ENCODE measurements at regions not wholly inside any gene's neighbourhood (a gene's known extent, or its start where the extent isn't known, plus 50 kb on each side); places are given as distances from the start of the nearest gene placed in this dataset.

DNA sequence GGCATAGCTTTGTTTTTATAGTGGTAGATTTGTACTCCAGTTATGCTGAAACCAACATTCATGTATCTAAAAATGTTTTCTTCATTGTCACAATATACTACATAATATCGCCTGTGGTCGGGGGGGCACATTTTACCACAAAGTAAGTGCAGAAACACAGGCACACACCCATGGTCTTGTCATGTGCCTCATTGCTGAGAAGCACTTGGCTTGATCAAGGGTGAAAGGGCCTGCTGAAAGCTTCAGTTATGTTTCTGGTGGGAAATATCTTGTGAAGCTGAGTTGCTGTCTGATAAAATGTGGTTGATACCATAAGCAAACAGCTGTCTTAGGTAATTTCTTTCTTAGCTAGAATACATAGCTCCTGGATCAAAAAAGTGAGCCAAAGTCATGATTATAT is 393.1 kb downstream of the MAN2A1 start:
- no peak for TF ChIP-seq EZH2 (IDR thresholded peaks at IDR 0.05; ENCODE audit: borderline replicate concordance, low read length)
- TF ChIP-seq CTCF (IDR thresholded peaks at IDR 0.05; ENCODE audit: low read length), result no peak
- no peaks in the 10 kb centered on the region for H3K27me3 ChIP-seq (ENCODE audit: insufficient read depth, low read length)
- no peak overlapping the region for H3K4me2 ChIP-seq (ENCODE audit: low read length)
- no peaks in the 10 kb centered on the region for H3F3A ChIP-seq (ENCODE audit: insufficient read depth, low read length)
- H2AFZ ChIP-seq (ENCODE audit: low read length), result no peak overlapping the region
- H3K27ac ChIP-seq (ENCODE audit: low read depth, low read length, poor library complexity, severe bottlenecking), result no peak overlapping the region
- no peak overlapping the region for H3K9ac ChIP-seq (ENCODE audit: low read length)
- no peaks in the 10 kb centered on the region for H3K36me3 ChIP-seq (ENCODE audit: insufficient read depth, low read length)
- H3K4me1 ChIP-seq (ENCODE audit: insufficient read depth, low read length, severe bottlenecking), result peaks cover 17% of the 10 kb centered on the region
- H4K20me1 ChIP-seq (ENCODE audit: insufficient read depth, low read length), result no peaks in the 10 kb centered on the region
- H3K4me3 ChIP-seq (ENCODE audit: low read depth, low read length, poor library complexity, severe bottlenecking), result no peak overlapping the region
- H3K9me3 ChIP-seq (ENCODE audit: low read length), result no peaks in the 10 kb centered on the region
- H3K9me2 ChIP-seq (ENCODE audit: low read depth, low read length), result no peaks in the 10 kb centered on the region
- H3K79me2 ChIP-seq (ENCODE audit: insufficient read depth, low read length), result no peaks in the 10 kb centered on the region

DNA sequence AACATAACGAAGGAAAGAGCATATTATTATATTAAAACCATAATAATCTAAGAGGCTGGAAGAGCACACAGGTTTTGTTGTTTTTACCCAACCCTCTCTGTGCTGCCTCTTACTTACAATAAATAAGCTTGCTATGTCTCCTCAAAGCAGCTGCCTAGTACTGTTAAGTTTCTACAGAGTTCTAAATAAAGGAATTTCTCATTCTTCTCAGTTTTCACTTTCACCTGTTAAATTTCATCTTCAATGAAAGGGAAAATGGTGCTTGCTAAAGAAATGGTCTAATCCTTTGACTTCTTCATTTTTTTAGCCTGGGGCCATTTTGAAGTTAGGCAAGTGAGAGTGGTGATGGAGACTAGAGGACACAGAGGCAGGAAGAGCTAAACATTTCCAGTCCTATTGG is 396.1 kb downstream of the MAN2A1 start:
- H2AFZ ChIP-seq (ENCODE audit: low read length), result no peak overlapping the region
- no peak overlapping the region for H3K4me3 ChIP-seq (ENCODE audit: low read depth, low read length, poor library complexity, severe bottlenecking)
- no peaks in the 10 kb centered on the region for H3K36me3 ChIP-seq (ENCODE audit: insufficient read depth, low read length)
- H3K79me2 ChIP-seq (ENCODE audit: insufficient read depth, low read length), result no peaks in the 10 kb centered on the region
- H3K4me2 ChIP-seq (ENCODE audit: low read length), result no peak overlapping the region
- no peak overlapping the region for H3K9ac ChIP-seq (ENCODE audit: low read length)
- no peaks in the 10 kb centered on the region for H3K9me2 ChIP-seq (ENCODE audit: low read depth, low read length)
- no peaks in the 10 kb centered on the region for H3K27me3 ChIP-seq (ENCODE audit: insufficient read depth, low read length)
- H3K4me1 ChIP-seq (ENCODE audit: insufficient read depth, low read length, severe bottlenecking), result peaks cover 32% of the 10 kb centered on the region
- H4K20me1 ChIP-seq (ENCODE audit: insufficient read depth, low read length), result no peaks in the 10 kb centered on the region
- H3K27ac ChIP-seq (ENCODE audit: low read depth, low read length, poor library complexity, severe bottlenecking), result no peak overlapping the region
- TF ChIP-seq CTCF (IDR thresholded peaks at IDR 0.05; ENCODE audit: low read length) (no peak), EZH2 (IDR thresholded peaks at IDR 0.05; ENCODE audit: borderline replicate concordance, low read length) (no peak)
- no peaks in the 10 kb centered on the region for H3F3A ChIP-seq (ENCODE audit: insufficient read depth, low read length)
- no peaks in the 10 kb centered on the region for H3K9me3 ChIP-seq (ENCODE audit: low read length)

GRCh38 chr5:110086658-110087388 is 397.1 kb downstream of the MAN2A1 start:
- Histone ChIP-seq H3K27me3 (ENCODE audit: insufficient read depth, low read length) (no peaks in the 10 kb centered on the region), H3K9me3 (ENCODE audit: low read length) (no peaks in the 10 kb centered on the region)
- TF ChIP-seq CTCF (IDR thresholded peaks at IDR 0.05; ENCODE audit: low read length) (no peak), EZH2 (IDR thresholded peaks at IDR 0.05; ENCODE audit: borderline replicate concordance, low read length) (no peak)

More at GRCh38 chr5:110086658-110087388, 397.1 kb downstream of the MAN2A1 start:
- peaks cover 32% of the 10 kb centered on the region for H3K4me1 ChIP-seq (ENCODE audit: insufficient read depth, low read length, severe bottlenecking)
- H3K36me3 ChIP-seq (ENCODE audit: insufficient read depth, low read length), result no peaks in the 10 kb centered on the region
- no peak overlapping the region for H3K27ac ChIP-seq (ENCODE audit: low read depth, low read length, poor library complexity, severe bottlenecking)
- no peak overlapping the region for H3K9ac ChIP-seq (ENCODE audit: low read length)
- no peak overlapping the region for H2AFZ ChIP-seq (ENCODE audit: low read length)
- no peak overlapping the region for H3K4me3 ChIP-seq (ENCODE audit: low read depth, low read length, poor library complexity, severe bottlenecking)
- no peaks in the 10 kb centered on the region for H3K79me2 ChIP-seq (ENCODE audit: insufficient read depth, low read length)
- H4K20me1 ChIP-seq (ENCODE audit: insufficient read depth, low read length), result no peaks in the 10 kb centered on the region
- H3F3A ChIP-seq (ENCODE audit: insufficient read depth, low read length), result no peaks in the 10 kb centered on the region
- peak overlapping the region; percentile 40; the same call in 1 of the 2 replicates for H3K4me2 ChIP-seq (ENCODE audit: low read length)
- H3K9me2 ChIP-seq (ENCODE audit: low read depth, low read length), result no peaks in the 10 kb centered on the region

Measured in OCI-LY1 (cell line).